OCI-M2 (cell line): ENCODE measurements at regions not wholly inside any gene's neighbourhood (a gene's known extent, or its start where the extent isn't known, plus 50 kb on each side); places are given as distances from the start of the nearest gene placed in this dataset.
"Not testable (repeated sequence)": the region's sequence is repeated elsewhere in the genome, so short reads cannot be mapped to it uniquely, and the experiment has no call there.

Experiments
- DNase-seq: peaks from one replicate; lab custom pipeline; 2025; ENCODE audit not compliant: unreplicated experiment; lab: John Stamatoyannopoulos, UW

DNA sequence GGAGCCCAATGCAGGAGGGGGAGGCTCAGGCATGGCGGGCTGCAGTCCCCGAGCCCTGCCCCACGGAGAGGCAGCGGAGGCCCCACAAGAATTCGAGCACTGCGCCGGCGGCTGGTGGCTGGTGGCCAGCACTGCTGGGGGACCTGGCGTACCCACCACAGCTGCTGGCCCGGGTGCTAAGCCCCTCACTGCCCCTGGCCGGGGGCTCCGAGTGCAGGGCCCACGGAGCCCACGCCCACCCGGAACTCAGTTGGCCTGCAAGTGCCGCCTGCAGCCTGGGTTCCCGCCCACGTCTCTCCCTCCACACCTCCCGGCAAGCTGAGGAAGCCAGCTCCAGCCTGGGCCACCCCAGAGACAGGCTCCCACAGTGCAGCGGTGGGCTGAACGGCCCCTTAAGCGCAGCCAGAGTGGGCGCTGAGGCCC is 780.3 kb downstream of the DTWD2 start:
- no peak for DNase-seq

DNA sequence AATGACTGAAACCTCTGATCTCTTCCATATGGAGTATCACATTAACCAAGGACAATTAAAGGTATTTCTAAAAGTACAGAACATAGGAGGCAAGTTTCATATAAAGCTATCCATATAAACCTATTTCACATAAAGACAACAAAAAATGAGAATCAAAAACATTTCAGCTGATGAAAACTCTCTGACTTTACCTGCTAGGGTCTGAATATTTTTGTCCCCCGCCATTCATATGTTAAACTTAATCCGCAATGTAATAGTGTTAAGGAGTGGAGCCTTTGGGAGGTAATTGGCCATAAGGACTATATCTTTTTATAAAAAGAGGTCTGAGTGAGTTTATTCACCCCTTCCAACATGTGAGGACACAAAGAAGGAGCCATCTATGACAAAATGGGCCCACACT is 788.5 kb downstream of the DTWD2 start:
- DNase-seq, result no peak

DNA sequence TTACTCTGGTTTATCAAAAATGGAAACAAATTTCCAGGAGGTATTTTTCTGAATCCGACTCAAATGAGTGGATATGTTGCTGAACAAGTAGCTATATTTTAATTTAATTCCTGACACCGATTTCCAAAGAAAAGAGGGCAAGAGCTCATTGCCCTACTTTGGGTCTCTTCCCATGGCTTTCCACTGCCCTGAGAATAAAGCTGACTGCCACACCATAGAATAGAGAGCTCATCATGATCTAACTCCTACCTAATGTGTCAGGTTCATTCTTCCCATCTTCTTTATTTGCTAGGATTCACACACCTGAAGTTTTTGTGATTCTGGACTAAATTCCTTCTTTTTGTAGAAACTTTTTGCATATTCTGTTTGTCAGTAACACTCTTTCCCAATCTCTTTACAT is 792.1 kb downstream of the DTWD2 start:
- DNase-seq, result no peak

DNA sequence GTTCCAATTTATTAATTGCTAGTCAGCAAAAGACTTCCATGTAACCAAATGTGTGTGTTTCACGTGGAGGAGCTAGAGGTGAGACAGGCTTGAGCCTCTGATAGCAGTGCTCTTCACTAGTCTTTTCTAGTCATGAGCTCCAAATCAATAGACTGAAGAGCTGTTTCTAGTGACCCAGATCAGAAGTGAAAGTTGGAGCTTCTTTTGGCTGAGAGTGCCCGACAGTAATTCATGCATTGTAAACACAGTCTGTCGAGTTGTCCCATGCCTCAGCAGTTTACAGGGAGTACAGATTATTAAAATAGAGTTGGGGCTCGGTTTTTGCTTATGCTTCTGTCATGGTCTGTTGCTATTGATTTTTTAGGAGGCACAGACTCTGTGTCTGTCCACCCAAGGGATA is 793.1 kb downstream of the DTWD2 start:
- no peak for DNase-seq

DNA sequence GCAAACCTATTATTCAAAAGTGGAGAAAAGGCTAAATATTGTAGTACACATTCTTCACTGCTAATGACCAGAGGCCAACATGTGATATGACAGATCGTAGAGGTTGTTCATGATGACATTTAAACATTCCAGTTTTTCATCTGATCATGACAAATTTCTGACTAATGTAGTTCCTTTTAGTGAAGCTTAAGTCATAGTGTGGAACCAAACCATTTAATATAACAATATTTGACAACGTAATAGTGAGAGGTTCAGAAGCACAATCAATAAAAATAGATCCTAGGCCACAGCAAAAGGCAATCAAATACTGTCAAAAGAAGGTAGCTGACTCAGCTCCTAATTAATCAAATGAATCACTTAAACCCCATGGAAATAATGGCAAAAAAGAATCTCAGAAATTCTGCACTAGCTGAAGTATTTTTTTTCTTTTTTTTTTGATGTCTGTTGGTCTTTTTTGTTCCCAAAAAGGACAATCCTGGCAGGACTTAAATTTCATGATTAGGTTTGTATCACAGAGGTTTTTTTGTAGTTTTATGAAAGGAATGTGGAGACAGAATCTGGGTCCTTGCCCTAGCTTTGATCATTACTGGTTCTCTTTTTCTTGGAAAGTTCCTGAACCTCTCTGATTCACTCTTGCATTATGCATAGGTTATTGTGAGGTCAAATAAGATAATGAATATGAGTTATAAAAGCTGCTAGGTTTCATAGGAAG is 795.0 kb downstream of the DTWD2 start:
- DNase-seq, result no peak

DNA sequence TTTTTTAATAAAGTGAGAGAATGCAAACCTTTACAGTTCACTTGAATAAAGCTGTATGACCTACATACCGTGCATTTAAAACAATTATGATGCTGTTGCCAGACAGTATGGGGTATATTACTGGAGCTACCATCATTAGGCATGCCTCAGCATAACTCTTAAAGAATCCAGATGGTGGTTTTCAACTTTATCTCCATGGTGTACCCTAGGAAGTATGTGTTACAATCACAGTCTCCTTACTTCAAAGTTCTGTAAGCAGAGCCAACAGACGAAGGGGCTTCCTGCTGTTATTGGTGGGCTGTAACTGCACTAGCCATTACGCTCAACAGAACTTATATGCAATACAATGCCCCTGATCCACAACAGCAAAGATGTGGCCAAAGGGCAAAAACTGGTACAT is 803.3 kb downstream of the DTWD2 start:
- no peak for DNase-seq

DNA sequence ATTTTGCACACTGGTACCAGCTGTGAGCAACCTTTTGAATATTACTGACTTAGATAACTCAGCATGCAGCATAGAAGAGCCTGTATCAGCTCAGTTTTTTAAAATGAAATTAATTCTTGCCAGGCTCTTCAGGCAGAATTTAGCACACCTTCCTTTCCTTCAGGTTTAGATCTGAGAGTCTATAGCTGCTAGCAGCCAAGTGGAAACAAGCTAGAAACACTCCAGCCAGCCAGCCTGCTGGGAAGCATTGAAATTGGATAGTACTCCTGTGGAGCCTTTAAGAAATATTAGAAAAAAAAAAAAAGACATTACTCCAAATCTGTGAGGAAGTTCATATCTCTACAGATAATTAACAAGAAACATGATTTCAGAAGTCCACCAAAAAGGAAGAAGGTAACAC is 812.2 kb downstream of the DTWD2 start:
- DNase-seq, result no peak

DNA sequence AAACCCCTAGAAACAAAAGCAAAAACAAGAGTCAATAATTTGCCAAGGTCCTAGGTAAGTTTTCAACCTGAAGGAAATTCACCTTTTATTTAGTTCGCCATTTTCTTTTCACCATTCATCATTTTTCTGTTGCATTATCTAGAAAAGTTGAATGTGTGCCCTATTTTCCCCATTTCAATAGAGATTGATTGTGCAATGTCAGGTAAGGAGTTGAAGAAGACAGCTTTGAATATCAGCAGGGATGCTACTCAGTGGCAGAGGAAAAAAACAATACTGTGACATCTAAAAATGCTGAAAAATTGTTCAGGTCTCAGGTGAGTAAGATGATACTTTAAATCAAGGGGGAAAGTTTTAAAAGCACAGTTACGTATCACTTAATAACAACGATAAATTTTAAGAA is 813.7 kb downstream of the DTWD2 start:
- DNase-seq, result no peak

DNA sequence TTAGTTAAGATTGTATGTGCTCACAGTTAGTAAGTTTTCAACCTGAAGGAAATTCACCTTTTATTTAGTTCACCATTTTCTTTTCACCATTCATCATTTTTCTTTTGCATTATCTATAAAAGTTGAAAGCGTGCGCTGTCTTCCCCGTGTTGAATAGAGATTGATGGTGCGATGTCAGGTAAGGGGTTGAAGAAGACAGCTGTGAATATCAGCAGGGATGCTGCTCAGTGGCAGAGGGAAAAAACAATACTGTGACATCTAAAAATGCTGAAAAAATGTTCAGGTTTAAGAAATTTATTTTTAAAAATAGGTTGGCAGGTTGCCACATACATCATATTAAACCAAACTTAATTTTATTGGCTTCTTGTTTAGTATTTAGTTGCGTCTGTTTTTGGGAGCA is 815.0 kb downstream of the DTWD2 start:
- DNase-seq, result no peak

DNA sequence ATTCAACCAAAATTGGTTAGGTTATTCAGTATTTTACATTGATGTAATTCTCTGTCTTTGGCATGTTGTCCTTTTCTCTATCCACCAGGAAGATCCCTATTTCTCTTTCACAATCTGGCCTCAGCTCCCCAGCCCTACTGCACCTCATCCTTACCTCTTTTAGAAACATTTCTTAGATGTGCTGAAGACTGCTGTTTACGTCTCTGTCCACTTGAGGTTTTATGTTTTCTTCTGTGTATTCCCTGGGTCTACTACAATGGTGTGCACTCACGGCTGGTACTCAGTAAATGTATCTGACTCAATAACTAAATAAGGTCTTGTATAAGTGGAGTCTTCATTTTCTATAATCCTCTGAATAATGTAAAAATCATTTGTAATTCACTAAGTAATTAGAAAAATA is 822.7 kb downstream of the DTWD2 start:
- no peak for DNase-seq

DNA sequence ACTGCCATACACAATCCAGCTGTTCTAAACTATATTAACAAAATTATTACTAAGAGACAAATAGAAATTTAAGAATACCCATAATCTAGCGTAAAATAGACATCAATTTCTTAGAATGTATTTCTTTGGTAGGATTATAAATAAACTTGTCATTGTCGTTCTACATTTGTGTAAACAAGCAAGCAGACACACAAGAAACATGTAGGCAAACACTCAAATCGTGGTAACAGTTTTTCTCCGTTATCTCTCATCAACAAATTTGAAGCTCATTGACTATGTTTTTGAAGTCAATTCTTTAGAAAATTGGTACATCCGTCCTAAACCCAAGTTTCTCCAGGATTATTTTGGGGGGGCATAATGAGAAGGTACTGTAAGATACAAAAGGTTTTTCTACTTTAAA is 832.2 kb downstream of the DTWD2 start:
- no peak for DNase-seq

DNA sequence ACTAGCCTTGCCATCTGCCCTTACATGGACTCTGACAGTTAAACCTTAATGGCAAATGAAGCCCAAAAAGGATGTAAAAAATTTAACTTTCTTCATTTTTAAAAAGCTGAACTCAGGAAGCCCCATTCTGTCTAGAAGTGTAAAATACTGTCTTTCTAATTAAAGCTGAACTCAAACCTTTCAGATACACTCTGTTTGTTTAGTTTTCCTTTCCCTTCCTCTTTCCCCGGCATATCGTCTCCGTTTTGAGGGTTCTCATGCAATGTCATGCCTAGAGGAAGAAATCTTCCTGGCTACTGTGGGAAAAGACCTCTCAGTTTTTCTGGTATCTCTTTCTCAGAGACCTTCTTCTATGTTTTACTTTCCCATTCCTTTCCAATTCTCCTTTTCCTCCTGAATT is 841.5 kb downstream of the DTWD2 start:
- DNase-seq, result no peak

DNA sequence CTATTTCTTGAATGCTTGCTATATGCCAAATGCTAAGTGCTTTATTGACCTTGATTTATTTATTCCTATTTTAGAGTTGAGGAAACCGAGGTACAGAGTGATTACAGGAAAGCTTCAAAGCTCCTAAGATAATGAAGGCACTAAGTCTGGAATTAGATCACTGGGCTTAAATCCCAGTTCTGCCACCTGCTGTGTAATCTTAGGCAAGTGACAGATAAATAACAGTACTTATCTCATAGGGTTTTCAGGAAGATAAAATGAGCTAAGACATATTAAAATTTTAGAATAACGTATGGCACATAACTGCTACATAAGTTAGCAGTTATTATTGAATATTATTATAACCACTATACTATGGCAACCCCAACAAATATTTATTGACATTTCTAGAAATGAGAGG is 843.8 kb downstream of the DTWD2 start:
- no peak for DNase-seq

DNA sequence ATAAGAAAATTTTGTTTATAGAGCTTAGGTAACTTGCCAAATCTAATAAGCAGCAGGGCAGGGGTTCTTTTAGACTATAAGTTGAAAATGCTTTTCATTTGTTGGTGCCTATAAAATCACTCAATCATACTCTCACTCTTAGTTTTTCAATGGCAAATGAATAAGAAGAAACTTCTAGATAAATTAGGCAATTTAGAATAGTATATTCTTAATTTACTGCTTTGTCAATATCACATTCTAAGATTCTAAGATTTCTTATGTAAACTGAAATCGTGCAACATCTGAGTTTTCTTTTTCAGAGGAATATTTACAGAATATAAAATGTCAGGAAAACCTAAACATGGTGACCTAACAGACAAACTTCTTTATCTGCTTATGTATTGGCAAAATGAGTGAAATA is 849.0 kb downstream of the DTWD2 start:
- DNase-seq, result no peak

DNA sequence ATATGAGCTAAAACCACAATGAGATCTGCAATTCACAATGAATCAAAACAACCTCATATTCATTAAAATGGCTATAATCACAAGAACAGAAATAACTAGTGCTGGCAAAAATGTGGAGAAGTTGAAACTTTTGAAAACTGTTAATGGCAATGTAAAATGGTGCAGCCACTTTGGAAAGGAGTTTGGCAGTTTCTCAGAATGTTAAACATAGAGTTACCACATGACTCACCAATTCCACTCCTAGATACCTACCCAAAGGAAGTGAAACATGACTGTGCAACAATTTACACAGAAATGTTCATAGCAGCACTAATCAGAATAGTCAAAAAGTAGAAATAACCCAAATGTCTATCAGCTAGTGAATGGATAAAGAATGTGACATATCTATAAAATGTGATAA is 862.2 kb downstream of the DTWD2 start:
- no peak for DNase-seq

DNA sequence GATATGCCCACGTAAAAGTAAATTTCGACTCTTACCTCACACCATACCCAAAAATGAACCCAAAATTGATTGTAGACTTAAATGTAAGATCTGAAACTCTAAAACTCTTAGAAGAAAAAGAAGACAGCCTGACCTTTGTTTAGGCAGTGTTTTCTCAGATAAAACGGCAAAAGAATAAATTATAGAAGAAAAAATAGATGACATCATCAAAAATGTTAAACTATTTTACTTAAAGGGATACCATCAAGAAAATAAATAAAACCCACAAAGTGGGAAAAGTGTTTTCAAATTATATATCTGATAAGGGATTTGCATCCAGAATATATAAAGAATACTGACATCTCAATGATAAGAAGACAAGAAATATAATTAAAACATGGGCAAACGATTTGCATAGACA is 862.7 kb downstream of the DTWD2 start:
- DNase-seq, result no peak

DNA sequence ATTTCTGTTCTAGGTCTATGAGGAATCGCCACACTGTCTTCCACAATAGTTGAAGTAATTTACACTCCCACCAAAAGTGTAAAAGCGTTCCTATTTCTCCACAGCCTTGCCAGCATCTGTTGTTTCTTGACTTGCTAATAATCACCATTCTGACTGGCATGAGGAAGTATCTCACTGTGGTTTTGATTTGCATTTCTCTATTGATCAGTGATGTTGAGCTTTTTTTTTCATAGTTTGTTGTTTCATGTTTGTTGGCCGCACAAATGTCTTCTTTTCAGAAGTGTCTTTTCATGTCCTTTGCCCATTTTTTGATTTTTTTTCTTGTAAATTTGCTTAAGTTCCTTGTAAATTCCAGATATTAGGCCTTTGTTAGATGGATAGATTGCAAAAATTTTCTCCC is 867.1 kb downstream of the DTWD2 start:
- DNase-seq, result no peak

DNA sequence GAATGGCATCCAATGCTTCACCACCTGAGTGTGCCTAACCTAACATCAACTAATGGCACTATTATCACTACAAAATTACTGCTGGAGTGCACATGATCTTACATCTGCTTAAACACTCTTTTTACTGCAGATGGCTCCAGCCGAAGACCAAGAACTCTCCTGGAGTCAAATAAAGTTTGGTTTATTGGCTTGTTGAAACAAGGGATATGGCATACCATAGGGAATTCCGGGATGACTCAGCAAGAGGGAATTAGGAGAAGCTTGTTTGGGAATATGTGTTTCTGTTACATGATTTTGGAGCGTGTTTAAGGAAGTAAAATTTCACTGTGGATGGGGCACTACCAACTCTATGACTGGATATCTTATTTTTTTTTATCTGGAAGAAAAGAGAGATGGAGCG is 872.6 kb downstream of the DTWD2 start:
- DNase-seq, result no peak

DNA sequence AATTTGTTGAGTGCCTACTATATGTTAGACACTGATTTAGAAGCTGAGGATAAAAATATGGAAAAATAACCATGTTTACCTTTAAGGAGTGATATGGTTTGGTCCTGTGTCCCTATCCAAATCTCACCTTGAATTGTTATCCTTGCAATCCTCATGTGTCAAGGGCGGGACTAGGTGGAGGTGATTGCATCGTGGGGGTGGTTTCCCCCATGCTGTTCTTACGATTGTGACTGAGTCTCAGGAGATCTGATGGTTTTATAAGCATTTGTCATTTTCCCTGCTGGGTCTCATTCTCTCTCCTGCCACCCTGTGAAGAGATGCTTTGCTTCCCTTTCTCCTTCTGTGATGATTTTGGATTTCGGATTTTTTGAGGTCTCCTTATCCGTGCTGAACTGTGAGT is 876.4 kb downstream of the DTWD2 start:
- no peak for DNase-seq

DNA sequence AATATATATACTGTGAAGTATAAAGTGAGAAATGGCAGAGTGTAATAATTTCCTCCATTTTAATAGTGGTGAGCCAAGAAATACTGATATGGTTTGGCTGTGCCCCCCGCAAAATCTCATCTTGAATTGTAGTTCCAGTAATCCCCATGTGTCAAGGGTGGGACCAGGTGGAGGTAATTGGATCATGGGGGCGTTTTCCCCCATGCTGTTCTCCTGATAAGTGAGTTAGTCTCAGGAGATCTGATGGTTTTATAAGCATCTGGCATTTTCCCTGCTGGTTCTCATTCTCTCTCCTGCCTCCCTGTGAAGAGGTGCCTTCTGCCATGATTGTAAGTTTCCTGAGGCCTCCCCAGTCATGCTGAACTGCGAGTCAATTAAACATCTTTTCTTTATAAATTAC is 881.1 kb downstream of the DTWD2 start:
- not testable (repeated sequence) for DNase-seq

DNA sequence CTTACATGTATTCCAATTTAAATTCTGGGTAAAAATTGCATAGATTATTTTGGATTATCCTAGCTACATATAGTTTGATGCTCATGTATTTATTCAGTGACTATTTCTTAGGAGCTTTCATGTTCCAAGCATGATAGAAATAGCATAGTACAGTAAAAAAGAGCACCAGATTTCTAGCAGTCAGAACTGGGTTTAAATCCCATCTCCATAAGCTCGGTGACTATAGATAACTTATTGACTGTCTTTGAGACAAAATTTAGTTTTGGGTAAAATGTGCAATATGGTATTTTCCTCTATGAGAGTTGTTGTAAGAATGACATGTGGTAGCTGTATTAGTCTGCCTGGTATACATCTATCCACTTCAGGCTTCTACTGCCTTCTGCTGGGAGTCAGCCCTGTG is 889.6 kb downstream of the DTWD2 start:
- no peak for DNase-seq

DNA sequence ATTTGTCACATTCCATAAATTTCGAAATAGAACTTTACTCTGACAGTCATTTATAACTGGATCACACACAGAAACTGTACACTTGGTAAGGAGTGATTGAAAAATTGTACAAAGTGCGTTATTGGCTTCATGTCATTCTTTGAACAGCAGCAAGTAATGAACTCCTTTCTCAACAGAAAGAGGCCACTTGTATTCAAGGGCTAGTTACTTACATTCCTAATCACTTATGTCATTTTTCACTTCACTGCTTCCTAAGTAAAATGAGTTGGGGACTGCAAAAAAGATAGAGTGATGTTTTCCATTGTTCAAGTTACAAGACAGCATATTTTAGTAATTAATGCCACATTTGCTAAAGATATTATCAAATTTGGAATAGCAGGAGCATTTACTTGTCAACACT is 893.2 kb downstream of the DTWD2 start:
- DNase-seq, result no peak

DNA sequence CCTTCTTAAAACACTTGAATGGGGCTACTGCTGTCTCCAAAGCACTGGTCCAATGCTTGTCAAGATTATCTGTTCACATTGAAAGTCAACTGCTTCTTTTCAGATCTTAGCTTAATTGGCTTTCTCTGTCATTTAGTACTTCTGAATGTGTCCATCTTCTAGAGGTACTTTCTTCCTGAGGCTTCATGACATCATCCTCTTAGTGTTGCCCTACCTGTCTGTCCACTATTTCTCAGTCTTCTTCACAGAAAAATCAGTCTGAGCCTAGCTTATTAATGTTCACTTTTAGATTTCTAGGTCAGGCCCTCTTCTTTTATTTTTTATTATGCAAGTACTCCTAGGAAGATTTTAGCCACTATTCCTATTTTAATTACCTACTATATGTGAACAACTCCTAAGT is 899.9 kb downstream of the DTWD2 start:
- no peak for DNase-seq

DNA sequence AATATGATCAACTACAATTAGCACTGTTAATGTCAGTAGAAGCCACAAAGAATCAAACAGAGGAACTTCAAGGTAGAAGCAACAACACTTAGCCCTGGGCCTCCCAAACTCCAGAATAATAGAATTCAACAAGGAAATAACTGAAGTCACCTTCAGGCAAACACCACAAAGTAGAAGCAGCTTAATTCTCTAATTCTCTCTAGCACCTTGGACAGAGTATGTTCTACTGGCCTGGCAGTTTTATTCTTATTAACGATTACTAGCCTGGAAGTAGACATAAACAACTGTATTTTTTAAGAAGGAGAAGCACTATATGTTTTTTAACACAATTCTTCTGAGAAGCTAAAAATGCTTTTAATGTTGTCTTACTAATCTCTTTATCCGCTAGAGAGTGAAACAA is 911.9 kb downstream of the DTWD2 start:
- no peak for DNase-seq
